Liver (tissue), 7 donors: ENCODE measurements at regions not wholly inside any gene's neighbourhood (a gene's known extent, or its start where the extent isn't known, plus 50 kb on each side); places are given as distances from the start of the nearest gene placed in this dataset.
"Not testable (repeated sequence)": the region's sequence is repeated elsewhere in the genome, so short reads cannot be mapped to it uniquely, and the experiment has no call there.

Experiments
- DNase-seq: peaks from one replicate; pipeline ENCODE4 v3.0.0-alpha.2; 2017; ENCODE audit warnings: low spot score
- H3K27ac ChIP-seq, 2 donors: one replicate each; pipeline ENCODE4 v1.7.0; 2013; ENCODE audit warnings: inconsistent platforms in 2 of 2, low read length in 2 of 2, control low read depth in 1 of 2, low read depth in 1 of 2, mild to moderate bottlenecking in 1 of 2
- H3K27me3 ChIP-seq, 4 donors: one replicate each; pipeline versions ENCODE4 v1.6.1 to v1.7.0; 2013; ENCODE audit warnings: low read length in 3 of 4, inconsistent platforms in 1 of 4, mild to moderate bottlenecking in 1 of 4, moderate library complexity in 1 of 4; ENCODE audit not compliant: control insufficient read depth in 4 of 4, insufficient read depth in 4 of 4
- H3K36me3 ChIP-seq, 4 donors: one replicate each; pipeline versions ENCODE4 v1.6.1 to v1.7.0; 2013; ENCODE audit warnings: low read length in 3 of 4, mild to moderate bottlenecking in 3 of 4, low read depth in 1 of 4, moderate library complexity in 1 of 4; ENCODE audit not compliant: control insufficient read depth in 4 of 4, insufficient read depth in 3 of 4
- H3K4me1 ChIP-seq, 4 donors: one replicate each; pipeline versions ENCODE4 v1.6.1 to v1.7.0; 2013; ENCODE audit warnings: low read length in 3 of 4, mild to moderate bottlenecking in 3 of 4, moderate library complexity in 1 of 4; ENCODE audit not compliant: control insufficient read depth in 4 of 4, insufficient read depth in 4 of 4
- H3K4me3 ChIP-seq, 3 donors: one replicate each; pipeline versions ENCODE4 v1.6.1 to v1.7.0; 2013; ENCODE audit warnings: low read length in 3 of 3, control low read depth in 1 of 3, low read depth in 1 of 3, mild to moderate bottlenecking in 1 of 3
- H3K9ac ChIP-seq, 2 donors: one replicate each; pipeline ENCODE4 v1.7.0; 2013; ENCODE audit warnings: low read length in 2 of 2, mild to moderate bottlenecking in 2 of 2, moderate library complexity in 2 of 2, control low read depth in 1 of 2, low read depth in 1 of 2
- H3K9me3 ChIP-seq, 4 donors: one replicate each; pipeline versions ENCODE4 v1.6.1 to v1.7.0; 2013; ENCODE audit warnings: low read length in 3 of 4; ENCODE audit not compliant: control insufficient read depth in 4 of 4
- EGR1 ChIP-seq, 2 donors: IDR thresholded peaks; 2 replicates each; pipeline ENCODE4 v1.6.1; 2016 to 2018; ENCODE audit warnings: antibody characterized with exemption in 2 of 2, low read depth in 2 of 2
- GABPA ChIP-seq, 2 donors: IDR thresholded peaks in 1 of 2; conservative IDR thresholded peaks in 1 of 2; 2 replicates each; pipeline ENCODE4 v1.6.1; 2016; ENCODE audit warnings: antibody characterized with exemption in 2 of 2, mild to moderate bottlenecking in 1 of 2, moderate library complexity in 1 of 2
- RAD21 ChIP-seq, 2 donors: IDR thresholded peaks; 2 replicates each; pipeline ENCODE4 v1.6.1; 2016; ENCODE audit warnings: antibody characterized with exemption in 2 of 2, mild to moderate bottlenecking in 2 of 2
- RXRA ChIP-seq, 2 donors: IDR thresholded peaks; 2 replicates each; pipeline ENCODE4 v1.6.1; 2017 to 2018; ENCODE audit warnings: antibody characterized with exemption in 2 of 2, mild to moderate bottlenecking in 1 of 2
- WGBS: extraction: QIAGEN DNeasy Blood & Tissue Kit; methylation state at CpG from one replicate; pipeline ENCODE4 v1.1.7; 2013; 5-methylcytosine and 5-hydroxymethylcytosine counted together
- TF ChIP-seq, protein P1 (sequence below): IDR thresholded peaks from 2 replicates; pipeline ENCODE4 v1.6.1; 2016; ENCODE audit warnings: antibody characterized with exemption
- TF ChIP-seq, protein P2 (sequence below): IDR thresholded peaks from 2 replicates; pipeline ENCODE4 v1.6.1; 2016; ENCODE audit warnings: antibody characterized with exemption, mild to moderate bottlenecking
- TF ChIP-seq, protein P3 (sequence below): IDR thresholded peaks from 2 replicates; pipeline ENCODE4 v1.6.1; 2016; ENCODE audit warnings: antibody characterized with exemption
- TF ChIP-seq, protein P4 (sequence below): IDR thresholded peaks from 2 replicates; pipeline ENCODE4 v1.6.1; 2016; ENCODE audit warnings: antibody characterized with exemption
- donor health status: healthy.
- donor health status: healthy.
- donor health status: healthy.
- donor health status: healthy.

DNA sequence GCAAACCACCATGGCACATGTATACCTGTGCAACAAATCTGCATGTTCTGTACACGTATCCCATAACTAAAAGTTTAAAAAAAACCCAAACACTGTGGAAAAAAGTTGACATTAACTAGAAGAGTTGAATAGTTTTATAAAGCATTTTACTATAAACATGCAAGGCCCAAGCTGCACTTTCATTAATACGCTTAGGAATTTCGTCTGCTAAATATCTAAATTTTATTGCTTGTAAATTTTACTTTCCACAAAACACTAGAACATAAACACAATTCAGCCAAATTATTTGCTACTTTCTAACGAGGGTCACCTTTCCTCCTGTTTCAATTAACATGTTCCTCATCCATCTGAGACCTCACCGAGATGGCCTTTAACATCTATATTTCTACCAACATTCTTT lies 74.4 kb upstream of the MAN1A1 start:
- 90% methylated on average over 5 of the region's 5 CpGs for WGBS
- no peak overlapping the region for H3K9ac ChIP-seq
- H3K4me3 ChIP-seq, result no peak overlapping the region
- H3K27me3 ChIP-seq, result no peaks in the 10 kb centered on the region
- no peak overlapping the region for H3K27ac ChIP-seq
- H3K4me1 ChIP-seq, result no peaks in the 10 kb centered on the region
- H3K9me3 ChIP-seq, result peaks cover 0 to 5% (median 0%) of the 10 kb centered on the region in 4 donors
- no peak for DNase-seq
- TF ChIP-seq, protein P1, sequence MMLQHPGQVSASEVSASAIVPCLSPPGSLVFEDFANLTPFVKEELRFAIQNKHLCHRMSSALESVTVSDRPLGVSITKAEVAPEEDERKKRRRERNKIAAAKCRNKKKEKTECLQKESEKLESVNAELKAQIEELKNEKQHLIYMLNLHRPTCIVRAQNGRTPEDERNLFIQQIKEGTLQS, result no peak
- TF ChIP-seq GABPA (IDR thresholded peaks at IDR 0.05 in 1 of 2, conservative IDR thresholded peaks at IDR 0.05 in 1 of 2), result no peak
- TF ChIP-seq, protein P2, sequence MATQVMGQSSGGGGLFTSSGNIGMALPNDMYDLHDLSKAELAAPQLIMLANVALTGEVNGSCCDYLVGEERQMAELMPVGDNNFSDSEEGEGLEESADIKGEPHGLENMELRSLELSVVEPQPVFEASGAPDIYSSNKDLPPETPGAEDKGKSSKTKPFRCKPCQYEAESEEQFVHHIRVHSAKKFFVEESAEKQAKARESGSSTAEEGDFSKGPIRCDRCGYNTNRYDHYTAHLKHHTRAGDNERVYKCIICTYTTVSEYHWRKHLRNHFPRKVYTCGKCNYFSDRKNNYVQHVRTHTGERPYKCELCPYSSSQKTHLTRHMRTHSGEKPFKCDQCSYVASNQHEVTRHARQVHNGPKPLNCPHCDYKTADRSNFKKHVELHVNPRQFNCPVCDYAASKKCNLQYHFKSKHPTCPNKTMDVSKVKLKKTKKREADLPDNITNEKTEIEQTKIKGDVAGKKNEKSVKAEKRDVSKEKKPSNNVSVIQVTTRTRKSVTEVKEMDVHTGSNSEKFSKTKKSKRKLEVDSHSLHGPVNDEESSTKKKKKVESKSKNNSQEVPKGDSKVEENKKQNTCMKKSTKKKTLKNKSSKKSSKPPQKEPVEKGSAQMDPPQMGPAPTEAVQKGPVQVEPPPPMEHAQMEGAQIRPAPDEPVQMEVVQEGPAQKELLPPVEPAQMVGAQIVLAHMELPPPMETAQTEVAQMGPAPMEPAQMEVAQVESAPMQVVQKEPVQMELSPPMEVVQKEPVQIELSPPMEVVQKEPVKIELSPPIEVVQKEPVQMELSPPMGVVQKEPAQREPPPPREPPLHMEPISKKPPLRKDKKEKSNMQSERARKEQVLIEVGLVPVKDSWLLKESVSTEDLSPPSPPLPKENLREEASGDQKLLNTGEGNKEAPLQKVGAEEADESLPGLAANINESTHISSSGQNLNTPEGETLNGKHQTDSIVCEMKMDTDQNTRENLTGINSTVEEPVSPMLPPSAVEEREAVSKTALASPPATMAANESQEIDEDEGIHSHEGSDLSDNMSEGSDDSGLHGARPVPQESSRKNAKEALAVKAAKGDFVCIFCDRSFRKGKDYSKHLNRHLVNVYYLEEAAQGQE, result no peak
- TF ChIP-seq RXRA (IDR thresholded peaks at IDR 0.05), result no peak
- TF ChIP-seq, protein P3, sequence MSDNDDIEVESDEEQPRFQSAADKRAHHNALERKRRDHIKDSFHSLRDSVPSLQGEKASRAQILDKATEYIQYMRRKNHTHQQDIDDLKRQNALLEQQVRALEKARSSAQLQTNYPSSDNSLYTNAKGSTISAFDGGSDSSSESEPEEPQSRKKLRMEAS, result no peak
- no peak for TF ChIP-seq RAD21 (IDR thresholded peaks at IDR 0.05)
- no peaks in the 10 kb centered on the region for H3K36me3 ChIP-seq

DNA sequence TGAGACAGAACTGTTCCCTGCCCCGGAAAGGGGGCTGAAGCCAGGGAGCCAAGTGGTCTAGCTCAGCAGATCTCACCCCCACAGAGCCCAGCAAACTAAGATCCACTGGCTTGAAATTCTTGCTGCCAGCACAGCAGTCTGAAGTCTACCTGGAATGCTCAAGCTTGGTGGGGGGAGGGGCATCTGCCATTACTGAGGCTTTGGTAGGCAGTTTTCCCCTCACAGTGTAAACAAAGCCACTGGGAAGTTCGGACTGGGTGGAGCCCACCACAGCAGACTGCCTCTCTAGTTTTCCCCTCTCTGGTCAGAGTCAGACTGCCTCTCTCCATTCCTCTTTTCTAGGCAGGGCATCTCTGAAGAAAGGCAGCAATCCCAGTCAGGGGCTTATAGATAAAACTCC lies 68.5 kb upstream of the MAN1A1 start:
- H3K4me3 ChIP-seq, H3K27ac ChIP-seq, H3K36me3 ChIP-seq, H3K9me3 ChIP-seq, DNase-seq, H3K9ac ChIP-seq, H3K4me1 ChIP-seq, H3K27me3 ChIP-seq: not testable (repeated sequence)
- 85% methylated on average over 2 of the region's 2 CpGs for WGBS

DNA sequence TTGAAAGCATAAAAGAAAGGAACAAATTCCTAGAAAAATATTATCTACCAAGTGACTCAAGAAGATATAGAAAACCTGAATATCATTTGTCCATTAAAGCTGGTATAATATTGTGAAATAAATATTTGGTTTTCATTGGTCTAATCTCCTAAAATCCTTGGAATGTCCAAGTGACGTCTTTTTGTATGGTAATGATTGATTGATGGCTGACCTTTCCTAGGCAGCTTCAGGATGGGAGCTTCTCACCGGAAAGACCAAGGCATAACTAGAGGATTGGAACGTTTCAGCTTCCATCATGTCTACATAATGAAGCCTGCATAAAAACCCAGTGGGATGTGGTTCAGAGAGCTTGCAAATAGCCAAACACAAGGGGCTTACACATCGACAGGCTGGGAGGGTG lies 57.6 kb upstream of the MAN1A1 start:
- TF ChIP-seq, protein P4, sequence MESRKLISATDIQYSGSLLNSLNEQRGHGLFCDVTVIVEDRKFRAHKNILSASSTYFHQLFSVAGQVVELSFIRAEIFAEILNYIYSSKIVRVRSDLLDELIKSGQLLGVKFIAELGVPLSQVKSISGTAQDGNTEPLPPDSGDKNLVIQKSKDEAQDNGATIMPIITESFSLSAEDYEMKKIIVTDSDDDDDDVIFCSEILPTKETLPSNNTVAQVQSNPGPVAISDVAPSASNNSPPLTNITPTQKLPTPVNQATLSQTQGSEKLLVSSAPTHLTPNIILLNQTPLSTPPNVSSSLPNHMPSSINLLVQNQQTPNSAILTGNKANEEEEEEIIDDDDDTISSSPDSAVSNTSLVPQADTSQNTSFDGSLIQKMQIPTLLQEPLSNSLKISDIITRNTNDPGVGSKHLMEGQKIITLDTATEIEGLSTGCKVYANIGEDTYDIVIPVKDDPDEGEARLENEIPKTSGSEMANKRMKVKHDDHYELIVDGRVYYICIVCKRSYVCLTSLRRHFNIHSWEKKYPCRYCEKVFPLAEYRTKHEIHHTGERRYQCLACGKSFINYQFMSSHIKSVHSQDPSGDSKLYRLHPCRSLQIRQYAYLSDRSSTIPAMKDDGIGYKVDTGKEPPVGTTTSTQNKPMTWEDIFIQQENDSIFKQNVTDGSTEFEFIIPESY, result no peak
- TF ChIP-seq EGR1 (IDR thresholded peaks at IDR 0.05; ENCODE audit: low read depth in 2 of 2), result no peak
- Histone ChIP-seq H3K9me3 (no peaks in the 10 kb centered on the region), H3K4me1 (no peaks in the 10 kb centered on the region), H3K9ac (no peak overlapping the region), H3K27me3 (no peaks in the 10 kb centered on the region), H3K27ac (no peak overlapping the region), H3K4me3 (no peak overlapping the region), H3K36me3 (no peaks in the 10 kb centered on the region)
- WGBS, result 61% methylated on average over 4 of the region's 4 CpGs
- no peak for DNase-seq

DNA sequence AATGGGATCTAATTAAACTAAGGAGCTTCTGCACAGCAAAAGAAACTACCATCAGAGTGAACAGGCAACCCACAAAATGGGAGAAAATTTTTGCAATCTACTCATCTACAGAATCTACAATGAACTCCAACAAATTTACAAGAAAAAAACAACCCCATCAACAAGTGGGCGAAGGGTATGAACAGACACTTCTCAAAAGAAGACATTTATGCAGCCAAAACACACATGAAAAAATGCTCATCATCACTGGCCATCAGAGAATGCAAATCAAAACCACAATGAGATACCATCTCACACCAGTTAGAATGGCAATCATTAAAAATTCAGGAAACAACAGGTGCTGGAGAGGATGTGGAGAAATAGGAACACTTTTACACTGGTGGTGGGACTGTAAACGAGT lies 55.6 kb upstream of the MAN1A1 start:
- H3K4me1 ChIP-seq, H3K9me3 ChIP-seq, H3K36me3 ChIP-seq, H3K27ac ChIP-seq, H3K9ac ChIP-seq, H3K4me3 ChIP-seq, DNase-seq, H3K27me3 ChIP-seq: not testable (repeated sequence)
- WGBS, result 78% methylated on average over 2 of the region's 2 CpGs
